ENCODE measurements at regions not wholly inside any gene's neighbourhood (a gene's known extent, or its start where the extent isn't known, plus 50 kb on each side); places are given as distances from the start of the nearest gene placed in this dataset.

GRCh38 chr5:168125445-168126199 lies 165.8 kb upstream of the WWC1 start:
- H3K79me2 ChIP-seq (ENCODE audit: insufficient read depth, low read length): no peaks in the 10 kb centered on the region
- intact Hi-C loops (cut with micrococcal nuclease; ENCODE audit: unreplicated experiment) (no loop called here), in situ Hi-C loops (cut with HindIII; ENCODE audit: extremely low pct_ligation_motif_present, low pct_unique_long_range_greater_than_20kb) (no loop called here)
- 34% methylated on average over 13 of the region's 14 CpGs for WGBS (ENCODE audit: low lambda C conversion rate)
- no peak overlapping the region for H3K9ac ChIP-seq (ENCODE audit: insufficient read depth, low read depth, low read length)
- H3K4me1 ChIP-seq (ENCODE audit: insufficient read depth, low read length): no peaks in the 10 kb centered on the region
- no peaks in the 10 kb centered on the region for H4K20me1 ChIP-seq (ENCODE audit: insufficient read depth, low read length)
- no peaks in the 10 kb centered on the region for H3K9me3 ChIP-seq (ENCODE audit: low read length)
- no peak for TF ChIP-seq ZNF274 (CRISPR knock-in tag; IDR thresholded peaks at IDR 0.05)
- TF ChIP-seq GABPB1 (CRISPR knock-in tag; IDR thresholded peaks at IDR 0.05): no peak
- H3K27ac ChIP-seq (ENCODE audit: extremely low read length, insufficient read depth, low read length): no peak overlapping the region
- CTCF ChIA-PET (ENCODE audit: low intra/inter-chr PET ratio, low total read pairs): no interaction called here
- no peak for DNase-seq (ENCODE audit: low spot score)
- no peak overlapping the region for H3K4me3 ChIP-seq (replicated peaks in 1 of 3; ENCODE audit: insufficient read depth in 1 of 3, low read depth in 2 of 3, low read length in 3 of 3)
- peaks cover 0 to 6% of the 10 kb centered on the region in 2 experiments; a peak in 3 of 5 replicates for H3K27me3 ChIP-seq (ENCODE audit: control insufficient read depth in 1 of 2, insufficient read depth in 2 of 2, low read length in 2 of 2)
- no peak overlapping the region for H2AFZ ChIP-seq (ENCODE audit: low read length)
- POLR2A ChIA-PET: no interaction called here
- H3K36me3 ChIP-seq (replicated peaks in 1 of 2; ENCODE audit: control insufficient read depth in 1 of 2, insufficient read depth in 2 of 2, low read length in 2 of 2): no peaks in the 10 kb centered on the region
- BruUV-seq (replicated peaks): no TSS peak
- no peak for FAIRE-seq
- H3K4me2 ChIP-seq (ENCODE audit: low read depth, low read length): no peak overlapping the region
- ATAC-seq: no peak

- H4K20me1 ChIP-seq (ENCODE audit: insufficient read depth, low read length): no peaks in the 10 kb centered on the region
- no peak overlapping the region for H3K27ac ChIP-seq (ENCODE audit: extremely low read length, insufficient read depth, low read length)
- POLR2A ChIA-PET: no interaction called here
- WGBS (ENCODE audit: low lambda C conversion rate): 32% methylated on average over 4 of the region's 15 CpGs
- BruUV-seq (replicated peaks): no TSS peak
- in situ Hi-C loops (cut with HindIII; ENCODE audit: extremely low pct_ligation_motif_present, low pct_unique_long_range_greater_than_20kb): no loop called here
- no peaks in the 10 kb centered on the region for H3K9me3 ChIP-seq (ENCODE audit: low read length)
- H3K27me3 ChIP-seq (ENCODE audit: control insufficient read depth in 1 of 2, insufficient read depth in 2 of 2, low read length in 2 of 2): peaks cover 0 to 6% of the 10 kb centered on the region in 2 experiments; a peak in 3 of 5 replicates
- FAIRE-seq: no peak
- H3K4me3 ChIP-seq (replicated peaks in 1 of 3; ENCODE audit: insufficient read depth in 1 of 3, low read depth in 2 of 3, low read length in 3 of 3): no peak overlapping the region
- CTCF ChIA-PET (ENCODE audit: low intra/inter-chr PET ratio, low total read pairs): no interaction called here
- H3K4me2 ChIP-seq (ENCODE audit: low read depth, low read length): no peak overlapping the region
- DNase-seq (ENCODE audit: low spot score): no peak
- no peak overlapping the region for H3K9ac ChIP-seq (ENCODE audit: insufficient read depth, low read depth, low read length)
- no peaks in the 10 kb centered on the region for H3K79me2 ChIP-seq (ENCODE audit: insufficient read depth, low read length)
- H3K4me1 ChIP-seq (ENCODE audit: insufficient read depth, low read length): no peaks in the 10 kb centered on the region
- no peaks in the 10 kb centered on the region for H3K36me3 ChIP-seq (replicated peaks in 1 of 2; ENCODE audit: control insufficient read depth in 1 of 2, insufficient read depth in 2 of 2, low read length in 2 of 2)
- ATAC-seq: no peak
- intact Hi-C loops (cut with micrococcal nuclease; ENCODE audit: unreplicated experiment): no loop called here
- H2AFZ ChIP-seq (ENCODE audit: low read length): no peak overlapping the region
- TF ChIP-seq RFX1 (IDR thresholded peaks at IDR 0.05) (no peak), ZNF326 (CRISPR knock-in tag; IDR thresholded peaks at IDR 0.05; ENCODE audit: borderline replicate concordance) (no peak), ZNF441 (CRISPR knock-in tag; IDR thresholded peaks at IDR 0.05; ENCODE audit: borderline replicate concordance) (no peak), ZSCAN9 (CRISPR knock-in tag; IDR thresholded peaks at IDR 0.05; ENCODE audit: borderline replicate concordance) (no peak), HES4 (CRISPR knock-in tag; IDR thresholded peaks at IDR 0.05; ENCODE audit: borderline replicate concordance) (no peak), ZNF597 (CRISPR knock-in tag; IDR thresholded peaks at IDR 0.05) (no peak), PAWR (CRISPR knock-in tag; IDR thresholded peaks at IDR 0.05; ENCODE audit: borderline replicate concordance) (no peak), U2AF1 (optimal IDR thresholded peaks at IDR 0.05; ENCODE audit: low read depth, low read length) (no peak), MAZ (IDR thresholded peaks at IDR 0.05; ENCODE audit: borderline replicate concordance, low read depth, low read length) (no peak), MAZ (CRISPR knock-in tag; IDR thresholded peaks at IDR 0.05; ENCODE audit: low read depth) (no peak), MAX (IDR thresholded peaks at IDR 0.05) (no peak), USF2 (IDR thresholded peaks at IDR 0.05; ENCODE audit: low read depth, low read length) (no peak), USF2 (CRISPR knock-in tag; IDR thresholded peaks at IDR 0.05; ENCODE audit: borderline replicate concordance) (no peak), ARID2 (CRISPR knock-in tag; IDR thresholded peaks at IDR 0.05; ENCODE audit: borderline replicate concordance) (no peak), EEA1 (CRISPR knock-in tag; IDR thresholded peaks at IDR 0.05; ENCODE audit: borderline replicate concordance) (no peak)
Measured at GRCh38 chr5:168126606-168127005, 164.8 kb upstream of the WWC1 start.
